ENCODE measurements at regions not wholly inside any gene's neighbourhood (a gene's known extent, or its start where the extent isn't known, plus 50 kb on each side); places are given as distances from the start of the nearest gene placed in this dataset.

GRCh38 chr10:44733501-44734488, 177.3 kb upstream of the TMEM72 start (continued):
- TF ChIP-seq REST (IDR thresholded peaks at IDR 0.05; ENCODE audit: borderline replicate concordance) (no peak), REST (CRISPR knock-in tag; IDR thresholded peaks at IDR 0.05; ENCODE audit: low read depth) (no peak), TAF9B (IDR thresholded peaks at IDR 0.05; ENCODE audit: partially characterized antibody) (no peak), USF2 (CRISPR knock-in tag; IDR thresholded peaks at IDR 0.05) (no peak), KAT2B (IDR thresholded peaks at IDR 0.05; ENCODE audit: low read depth, low read length) (no peak), TRIM25 (IDR thresholded peaks at IDR 0.05; ENCODE audit: borderline replicate concordance) (no peak), ETV6 (IDR thresholded peaks at IDR 0.05; ENCODE audit: borderline replicate concordance in 1 of 2, low read depth in 2 of 2, low read length in 1 of 2) (no peak), ETV6 (CRISPR knock-in tag; IDR thresholded peaks at IDR 0.05; ENCODE audit: borderline replicate concordance) (no peak), RERE (CRISPR knock-in tag; IDR thresholded peaks at IDR 0.05; ENCODE audit: borderline replicate concordance) (no peak)

Measured in K562 (cell line).